Stimulated activated CD8-positive, alpha-beta memory T cell treated with anti-CD3 and anti-CD28 coated beads, Interleukin-12 subunit alpha, Interleukin-12 subunit beta, amount 100 ng/mL, for 24 hours (primary cell): ENCODE measurements at regions not wholly inside any gene's neighbourhood (a gene's known extent, or its start where the extent isn't known, plus 50 kb on each side); places are given as distances from the start of the nearest gene placed in this dataset.

Experiments used
- DNase-seq: peaks from one replicate; pipeline ENCODE4 v3.0.0-alpha.2; 2020; ENCODE audit errors: extremely low read depth

DNA sequence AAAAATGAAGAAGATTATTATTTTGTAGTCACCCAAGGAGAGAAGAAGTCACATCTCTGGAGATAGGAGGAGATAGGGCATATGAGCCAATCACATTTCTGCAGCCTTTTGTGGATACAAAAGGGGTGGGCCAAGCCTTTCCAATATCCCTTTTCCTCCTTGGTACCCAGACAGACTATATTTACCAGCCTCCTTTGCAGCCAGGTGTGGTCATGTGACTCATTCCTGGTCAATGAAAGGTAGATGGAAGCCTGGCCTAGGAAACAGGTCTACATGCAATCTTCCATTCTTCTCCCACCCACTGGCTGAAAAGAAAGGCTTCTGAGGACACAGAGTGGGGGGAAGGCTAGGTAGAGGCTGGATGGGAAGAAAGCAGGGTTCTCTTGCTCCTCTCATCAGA, 58.1 kb upstream of the ERG start:
- no peak for DNase-seq

DNA sequence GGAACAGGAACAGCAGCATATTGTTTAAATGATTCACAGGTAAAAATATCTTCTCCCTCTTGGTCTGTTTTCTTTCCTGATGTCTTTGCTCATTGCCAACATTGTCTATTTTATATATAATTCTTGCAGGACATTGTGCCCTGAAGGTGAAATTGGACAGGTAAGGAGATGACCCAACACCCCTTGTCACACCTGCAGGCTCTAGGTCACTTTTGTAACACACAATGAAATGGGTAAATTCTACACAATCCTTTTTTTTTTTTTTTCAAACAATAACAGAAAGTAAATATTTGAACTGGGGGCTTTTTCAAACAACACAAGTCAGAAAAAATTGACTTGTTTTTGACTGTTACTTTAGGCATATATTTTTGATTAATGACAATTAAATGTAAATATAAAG, 62.9 kb upstream of the ERG start:
- DNase-seq, result no peak

DNA sequence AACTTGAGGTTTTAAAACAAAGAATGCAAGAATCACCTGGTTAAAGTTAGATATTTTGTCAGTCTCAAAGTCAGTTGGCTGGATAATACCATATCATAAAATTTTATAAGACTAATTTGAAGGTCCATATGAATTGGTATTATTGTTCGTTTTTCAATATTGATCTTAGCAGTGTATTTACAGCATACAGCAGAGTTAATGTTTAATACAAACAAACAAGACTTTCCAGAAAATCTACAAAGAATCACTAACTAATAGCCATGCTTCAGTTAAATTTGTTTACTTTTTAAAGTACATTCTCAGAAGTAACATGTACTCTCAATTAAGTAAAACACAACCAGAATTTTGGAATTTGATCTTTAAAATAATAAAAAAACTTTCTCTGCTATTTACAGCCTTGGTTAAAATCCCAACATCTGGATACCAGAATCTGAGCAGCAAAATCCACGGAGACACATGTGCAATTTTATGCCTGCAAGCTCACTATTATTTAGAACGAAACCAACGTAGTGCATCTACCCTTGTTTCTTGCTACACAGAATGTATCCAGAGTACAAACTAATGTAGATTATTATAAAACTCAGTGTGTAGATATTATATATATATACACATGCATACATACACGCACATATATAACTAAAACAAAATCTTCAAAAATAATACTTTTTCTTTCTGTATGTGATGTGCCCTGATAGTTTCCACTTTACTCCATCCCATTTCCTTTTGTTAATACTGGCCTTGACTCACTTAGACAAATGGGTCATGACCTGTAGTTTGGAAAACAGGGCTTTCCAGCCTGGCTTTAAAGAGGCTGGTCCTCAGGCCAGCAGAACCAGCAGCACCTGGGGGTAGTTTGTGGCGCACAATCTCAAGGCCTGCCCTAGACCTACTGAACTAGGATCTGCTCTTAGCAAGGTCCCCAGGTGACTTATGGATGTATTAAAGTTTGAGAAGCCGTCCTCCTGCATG, 63.6 kb upstream of the ERG start:
- no peak for DNase-seq

DNA sequence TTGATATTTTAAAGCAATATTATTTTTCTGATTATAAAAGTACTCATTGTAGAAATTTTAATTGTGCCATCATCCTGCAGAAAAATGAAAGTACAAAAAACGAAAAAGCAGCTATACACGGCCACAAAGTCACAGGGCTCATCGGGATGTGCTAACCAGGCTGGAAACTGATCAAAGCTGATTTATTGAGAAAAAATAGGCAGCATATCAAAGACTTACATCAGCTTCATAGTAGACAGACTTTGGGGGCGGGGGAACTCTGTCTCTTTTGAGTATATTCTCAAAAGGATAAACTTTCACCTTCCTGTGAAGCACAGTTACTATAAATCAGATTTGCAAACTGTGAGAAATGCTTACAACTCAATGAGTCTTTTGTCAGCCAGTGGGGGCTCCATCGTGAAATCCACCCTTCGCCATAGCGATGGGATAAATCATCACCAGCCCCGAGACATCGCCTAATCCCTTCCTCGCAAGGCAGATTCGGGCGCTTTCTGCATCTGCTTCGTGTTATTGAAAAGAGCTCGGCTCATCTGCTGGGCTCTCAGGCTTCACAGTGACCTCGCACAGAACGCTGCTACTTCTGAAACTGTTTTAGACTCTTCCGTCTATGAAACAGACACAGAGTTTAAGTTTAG, 69.2 kb upstream of the ERG start:
- no peak for DNase-seq

DNA sequence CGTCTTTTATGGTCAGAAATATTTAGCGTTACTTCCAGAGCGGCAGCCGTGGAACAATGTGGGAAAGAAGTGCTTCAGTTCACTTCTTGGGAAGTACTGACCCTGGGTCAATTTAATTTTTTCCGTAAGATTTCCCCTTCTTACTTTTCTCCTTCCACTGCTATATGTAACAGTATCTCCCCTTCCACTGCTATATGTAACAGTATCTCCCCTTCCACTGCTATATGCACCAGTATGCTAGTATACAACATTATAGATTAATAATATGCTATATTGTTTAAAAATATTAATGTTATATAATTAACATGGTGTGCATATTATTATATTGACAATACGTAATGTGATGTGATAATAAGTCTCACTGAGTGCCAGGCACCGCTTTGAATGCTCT, 69.7 kb upstream of the ERG start:
- DNase-seq, result no peak

DNA sequence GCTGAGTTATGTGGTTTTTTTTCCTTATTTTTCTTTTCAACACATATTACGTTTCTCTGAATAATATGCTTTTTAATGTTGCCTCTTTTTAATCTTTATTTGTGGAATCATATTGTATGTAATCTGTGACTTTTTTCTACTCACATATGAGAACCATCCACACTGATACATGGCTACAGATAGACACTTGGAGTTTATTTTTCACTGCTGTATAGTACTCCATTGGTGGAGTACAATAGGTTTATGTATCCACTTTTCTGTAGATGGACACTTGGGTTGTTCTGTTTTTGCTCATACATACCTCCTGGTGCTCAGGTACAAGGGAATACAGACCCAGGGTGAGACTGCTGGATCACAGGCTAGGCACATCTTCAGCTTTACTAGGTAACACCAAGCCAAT, 71.5 kb upstream of the ERG start:
- no peak for DNase-seq

DNA sequence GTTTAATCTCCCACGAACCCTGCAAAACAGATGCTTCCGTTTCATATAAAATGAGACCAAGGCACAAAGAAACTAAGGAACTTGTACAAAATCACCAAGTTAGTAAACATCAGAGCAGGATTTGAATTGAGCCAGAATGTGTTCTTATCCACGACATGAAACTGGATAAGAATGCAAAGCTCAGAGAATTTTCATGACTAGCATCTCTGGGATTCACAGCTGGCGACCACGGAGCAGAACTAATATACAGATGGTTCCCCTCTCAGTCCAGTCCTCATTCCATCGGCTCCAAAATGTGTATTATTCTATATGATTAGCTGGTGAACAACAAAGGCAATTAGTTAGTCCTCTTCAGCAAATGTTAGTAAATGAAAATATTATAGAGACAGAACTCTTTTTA, 72.3 kb upstream of the ERG start:
- DNase-seq, result no peak

DNA sequence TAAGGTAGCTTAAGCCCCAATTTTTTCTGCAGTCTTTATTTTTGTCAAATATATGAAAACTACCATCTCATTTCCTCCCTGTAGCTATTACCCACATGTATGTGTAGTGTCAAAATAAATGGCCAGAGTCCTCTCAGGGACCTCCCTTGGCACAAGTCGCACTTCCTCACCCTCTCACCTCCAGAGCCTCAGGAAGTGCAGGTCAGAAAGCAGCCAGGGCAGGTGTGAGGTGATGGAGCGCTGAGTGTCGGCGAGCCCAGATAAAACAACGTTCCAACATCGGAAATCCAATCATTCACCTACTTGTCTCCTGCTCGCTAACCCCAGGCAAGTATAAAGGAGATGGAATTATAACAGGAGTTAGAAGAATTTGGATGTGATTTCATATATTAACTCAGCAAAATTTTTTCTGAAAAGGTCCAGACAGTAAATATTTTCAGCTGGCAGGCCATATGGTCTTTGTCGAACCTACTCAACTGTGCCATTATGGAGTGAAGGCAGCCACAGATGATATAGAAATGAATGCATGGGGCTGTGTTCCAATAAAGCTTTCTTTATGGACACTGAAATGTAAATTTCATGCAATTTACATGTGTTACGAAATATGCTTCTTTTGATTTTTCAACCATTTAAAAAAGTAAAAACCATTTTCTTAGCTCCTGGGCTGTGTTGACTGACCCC, 76.8 kb upstream of the ERG start:
- no peak for DNase-seq

DNA sequence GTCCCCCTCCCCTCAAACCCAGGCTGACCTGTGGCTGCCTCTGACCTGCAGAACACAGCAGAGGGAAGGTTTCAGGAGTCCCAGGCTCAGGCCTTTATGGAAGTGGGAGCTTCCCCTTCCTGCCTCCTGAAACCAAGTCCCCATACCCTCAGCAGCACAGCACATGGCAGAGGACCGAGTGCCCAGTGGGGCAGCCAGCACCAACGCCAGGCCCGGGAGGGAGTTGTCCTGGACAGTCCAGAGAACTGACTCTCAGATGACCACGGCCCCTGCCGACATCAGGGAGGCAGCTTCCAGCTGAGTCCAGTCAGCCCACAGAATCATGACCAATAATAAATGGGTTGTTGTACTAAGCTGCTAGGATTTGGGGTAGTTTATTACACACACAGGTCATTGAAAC, 79.6 kb upstream of the ERG start:
- DNase-seq, result no peak

DNA sequence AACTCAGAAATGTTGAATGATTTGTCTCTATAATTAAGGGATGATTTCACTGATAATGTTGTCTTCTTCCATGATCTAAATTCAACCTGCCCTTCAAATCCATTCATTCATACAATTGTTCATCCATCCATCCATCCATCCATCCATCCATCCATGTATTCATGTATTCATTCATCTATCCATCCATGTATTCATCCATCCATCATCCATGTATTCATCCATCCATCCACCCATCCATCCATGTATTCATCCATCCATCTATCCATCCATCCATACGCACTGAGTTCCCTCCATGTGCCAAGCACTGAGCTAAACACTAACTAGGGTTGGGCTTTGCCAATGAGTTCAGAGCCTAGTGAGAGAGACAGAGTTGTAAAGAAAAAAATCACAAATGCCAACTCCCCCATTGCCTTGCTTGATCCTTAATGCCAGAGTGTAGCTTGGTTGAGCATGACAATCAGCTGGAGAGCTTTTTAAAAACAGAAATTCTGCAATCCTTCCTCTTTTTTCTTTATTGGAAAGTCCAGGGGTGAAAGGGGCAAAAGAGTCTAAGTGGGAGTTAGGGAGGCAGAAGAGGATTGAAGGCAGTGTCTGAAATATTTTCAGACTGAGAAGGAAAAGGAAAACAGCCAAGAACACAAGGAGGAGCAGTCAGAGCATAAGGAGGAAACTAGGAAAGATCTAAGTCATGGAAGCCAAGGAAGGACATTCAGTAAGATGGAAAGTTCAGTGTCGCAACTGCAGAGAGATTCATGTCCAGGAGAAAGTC, 92.4 kb upstream of the ERG start:
- DNase-seq, result no peak

DNA sequence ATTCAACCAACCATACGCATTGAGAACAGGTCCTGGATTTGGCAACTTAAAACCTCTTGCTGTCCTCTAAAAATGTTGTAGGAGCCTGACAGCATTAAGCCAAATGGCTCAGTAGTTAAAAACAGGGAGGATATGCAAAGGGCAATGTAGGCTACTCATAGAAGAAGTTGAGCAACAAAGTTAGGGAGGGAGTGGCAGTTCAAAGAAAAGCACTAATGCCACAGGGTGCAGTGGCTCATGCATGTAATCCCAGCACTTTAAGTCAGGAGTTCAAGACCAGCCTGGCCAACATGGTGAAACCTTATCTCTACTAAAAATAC, 92.9 kb upstream of the ERG start:
- DNase-seq, result no peak

DNA sequence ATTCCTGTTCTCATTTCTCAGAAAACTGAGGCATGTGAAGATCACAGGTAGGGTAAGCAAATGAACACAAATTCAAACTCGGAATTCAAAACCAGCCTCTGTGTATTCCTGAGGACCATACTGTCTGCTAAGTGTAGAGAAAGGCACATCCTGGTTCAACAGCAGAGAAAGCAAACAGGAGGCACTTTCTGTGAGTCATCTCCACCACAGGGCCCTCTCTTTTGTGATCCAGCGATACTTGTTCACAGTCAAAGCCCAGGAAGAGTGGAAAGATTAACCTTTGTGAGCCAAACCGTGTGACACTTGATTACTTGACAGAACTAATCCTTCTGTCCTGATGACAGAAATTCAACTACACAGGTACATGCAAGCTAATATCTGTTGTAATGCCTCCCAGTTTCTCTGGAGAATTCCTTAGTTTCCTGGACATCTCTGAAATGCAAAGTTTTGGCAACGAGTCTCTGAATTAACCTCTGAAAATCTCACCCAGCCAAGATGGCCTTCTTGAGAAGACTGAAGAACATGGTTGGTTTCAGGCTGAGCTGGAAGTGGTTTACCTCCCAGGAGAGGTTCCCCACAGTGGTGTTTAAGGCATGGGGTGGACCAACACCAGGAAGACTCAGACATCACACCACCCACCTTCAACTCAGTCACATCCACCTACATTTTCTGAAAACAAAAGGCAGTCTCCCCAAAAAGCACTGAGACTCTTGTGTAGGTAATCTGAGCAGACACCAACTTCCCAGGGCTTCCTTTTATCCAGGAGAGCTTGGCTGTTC, 98.2 kb upstream of the ERG start:
- no peak for DNase-seq

DNA sequence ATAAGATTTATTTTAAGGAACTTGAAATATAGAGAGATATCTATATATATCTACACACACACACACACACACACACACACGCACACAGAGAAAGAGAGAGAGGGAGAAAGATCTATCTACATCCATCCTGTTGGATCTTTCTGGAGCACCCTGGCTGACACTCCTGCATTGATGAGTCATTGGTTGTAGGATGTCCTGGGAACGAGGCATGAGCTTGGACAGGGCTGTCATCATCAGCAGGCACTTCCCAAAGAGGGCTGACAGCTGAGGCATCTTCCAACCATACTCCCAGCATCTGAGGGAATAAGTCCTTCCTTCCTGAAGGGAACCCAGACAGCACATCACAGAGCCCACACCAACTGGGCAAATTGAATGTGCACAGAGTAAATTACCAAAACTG, 99.1 kb upstream of the ERG start:
- DNase-seq, result no peak

DNA sequence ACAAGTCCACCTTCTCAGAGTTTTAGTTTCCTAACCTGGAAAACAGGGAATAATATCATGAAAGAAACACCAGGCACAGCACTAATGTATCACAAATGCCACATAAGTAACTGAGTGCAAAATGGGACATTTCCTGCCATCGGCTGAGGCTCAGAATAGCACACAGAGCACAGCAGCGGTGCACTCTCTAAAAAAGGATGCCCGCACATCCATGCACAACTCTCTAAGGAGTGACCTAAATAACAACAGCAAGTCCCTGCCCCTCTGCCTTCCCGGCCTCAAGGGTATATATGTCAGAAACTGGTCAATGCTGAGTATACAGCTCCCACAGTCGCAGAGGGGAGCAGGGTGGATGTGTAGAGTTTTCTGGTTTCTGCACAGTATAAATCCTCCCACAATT, 100.1 kb upstream of the ERG start:
- DNase-seq, result no peak

DNA sequence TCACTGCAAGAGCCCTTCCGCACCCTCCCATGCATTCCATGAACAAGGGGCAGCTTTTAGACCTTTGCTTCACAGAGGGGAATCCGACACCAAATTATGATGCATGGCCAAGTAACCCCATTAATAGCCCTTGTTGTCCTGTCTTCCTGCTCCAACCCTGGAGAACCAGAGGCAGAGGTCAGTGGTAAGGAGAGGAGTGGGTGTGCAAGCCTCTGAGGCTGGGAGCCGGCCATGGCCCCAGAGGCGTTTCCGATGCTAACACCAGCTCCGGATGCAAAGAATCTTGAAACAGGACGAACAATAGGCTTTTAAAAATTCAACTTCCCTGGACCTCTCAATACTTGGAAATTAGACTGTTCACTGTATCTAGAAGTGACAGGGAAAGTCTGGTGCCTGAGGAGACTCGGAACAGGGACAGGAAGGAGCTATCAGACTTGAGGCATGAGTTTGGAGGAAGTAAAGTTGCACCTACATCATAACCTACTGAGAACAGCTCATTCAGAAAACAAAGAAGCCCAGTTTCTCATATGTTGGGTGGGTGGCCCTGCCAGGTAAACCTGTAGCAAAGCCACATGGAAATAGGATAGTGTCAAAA, 101.2 kb upstream of the ERG start:
- DNase-seq, result no peak

DNA sequence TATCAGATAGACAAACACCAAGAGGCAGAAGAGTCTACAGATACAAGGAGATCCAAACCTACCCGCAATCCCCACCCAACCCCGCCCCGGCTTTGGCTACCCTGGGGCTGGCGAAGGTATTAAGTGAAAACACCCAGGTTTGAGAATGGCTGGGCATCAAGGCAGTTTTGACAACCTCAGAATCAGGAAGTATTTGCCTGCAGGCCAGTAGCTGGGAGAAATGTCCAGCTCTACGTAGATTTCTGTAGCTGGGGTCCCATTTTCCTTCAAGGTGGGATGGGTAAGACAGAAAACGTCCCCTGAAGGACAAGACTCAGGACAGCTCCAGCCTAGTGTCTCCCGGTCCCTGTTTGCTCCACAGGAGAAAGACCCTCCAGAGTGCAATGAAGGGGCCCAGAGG, 101.8 kb upstream of the ERG start:
- DNase-seq, result no peak

DNA sequence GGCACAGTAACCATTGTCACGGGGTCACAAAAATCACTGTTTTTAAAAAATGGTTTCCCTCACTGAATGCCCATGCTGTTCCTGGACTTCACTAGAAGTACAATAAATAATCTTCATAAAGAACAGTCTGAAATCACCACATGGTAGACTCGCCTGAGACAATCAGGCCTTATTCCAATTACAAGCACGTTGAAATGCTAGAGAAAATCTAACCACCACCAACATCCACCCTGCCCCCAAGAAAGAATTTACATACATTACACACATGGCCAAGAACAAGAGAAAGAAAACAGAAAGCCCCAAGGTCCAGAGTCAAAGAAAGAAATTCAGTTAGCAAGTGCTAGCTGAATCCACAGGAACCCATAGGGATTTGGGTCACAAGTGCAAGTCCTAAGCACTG, 107.0 kb upstream of the ERG start:
- no peak for DNase-seq

DNA sequence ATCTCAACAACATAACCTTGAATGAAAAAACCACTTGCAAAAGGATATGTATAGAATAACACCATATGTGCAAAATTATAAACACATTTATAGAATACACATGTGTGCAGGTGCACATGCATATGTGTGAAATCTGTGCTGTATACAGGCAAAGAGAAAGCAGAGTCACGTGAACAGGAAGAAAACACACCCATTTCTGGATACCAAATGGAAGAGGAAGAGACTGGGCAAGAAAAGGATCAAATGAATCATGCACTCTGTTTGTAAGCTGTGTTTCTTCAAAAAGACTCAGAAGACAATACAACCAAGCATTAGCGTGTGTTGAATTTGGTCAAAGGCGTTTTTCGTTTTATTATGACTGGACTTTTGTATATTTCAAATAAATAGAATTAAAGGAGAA, 111.3 kb upstream of the ERG start:
- no peak for DNase-seq

DNA sequence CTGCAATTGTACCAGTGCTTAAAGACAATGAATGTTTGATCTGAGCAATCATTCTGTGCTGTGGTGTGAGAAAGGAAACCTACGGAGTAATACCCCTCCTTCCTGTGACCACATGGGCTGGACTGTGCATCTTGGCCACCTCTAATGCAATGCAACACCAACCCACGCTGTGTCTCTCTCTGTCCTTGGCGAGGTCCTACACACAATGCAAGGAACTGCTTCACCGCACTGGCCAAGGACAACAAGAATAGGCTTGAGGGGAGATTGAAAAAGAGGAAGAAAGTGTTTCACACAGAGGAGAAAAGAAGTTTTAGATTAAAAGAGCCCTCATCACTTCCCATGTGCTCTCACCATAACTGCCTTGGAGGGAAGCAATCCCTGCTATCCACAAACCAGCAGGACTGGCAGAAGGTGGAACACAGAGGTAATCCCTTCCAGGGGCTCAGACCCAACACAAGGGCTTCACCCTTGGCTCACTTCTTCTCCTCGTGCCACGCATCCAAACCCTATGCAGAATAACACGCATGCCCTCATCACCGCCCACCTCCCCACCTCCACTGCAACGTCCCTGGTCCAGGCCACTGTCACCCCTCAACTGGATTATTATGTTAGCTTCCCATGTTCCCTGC, 112.5 kb upstream of the ERG start:
- DNase-seq, result no peak

DNA sequence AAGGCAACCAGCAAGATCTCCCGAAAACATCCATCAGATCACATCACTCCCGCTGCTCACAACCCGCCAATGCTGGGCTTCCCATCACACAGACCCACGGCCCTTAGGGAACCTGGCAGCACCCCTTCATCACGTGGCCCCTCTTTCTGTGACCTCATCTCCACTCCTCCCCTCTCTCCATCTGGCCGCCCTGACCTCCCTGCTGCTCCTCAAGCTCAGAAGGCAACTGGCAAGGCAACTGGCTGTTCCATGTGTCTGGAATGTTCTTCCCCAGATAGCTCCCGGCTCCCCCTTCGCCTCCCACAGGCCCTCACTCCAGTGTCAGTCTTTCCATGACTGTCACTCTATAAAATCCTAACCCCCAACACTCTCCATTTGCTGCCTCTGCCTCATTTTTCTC, 113.0 kb upstream of the ERG start:
- no peak for DNase-seq

DNA sequence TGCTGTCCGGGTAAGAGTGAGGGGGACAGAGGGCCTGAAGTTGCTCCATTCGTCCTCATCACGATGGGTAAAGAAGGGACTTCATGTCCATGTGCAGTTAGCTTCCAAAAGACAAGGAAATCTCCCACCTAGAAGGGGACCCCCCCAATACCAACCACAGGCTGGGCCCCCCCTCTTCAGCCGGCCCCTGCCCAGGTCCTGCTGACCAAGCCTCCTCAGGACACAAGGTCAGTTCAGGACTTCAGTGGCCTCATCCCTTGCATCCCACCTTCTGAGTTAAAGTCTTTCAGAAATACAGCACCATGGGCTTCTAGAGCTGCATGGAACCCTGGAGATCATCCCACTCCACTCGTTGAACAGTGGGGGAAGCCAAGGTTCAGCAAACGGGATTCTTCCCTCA, 115.4 kb upstream of the ERG start:
- DNase-seq, result no peak
